GM06990 (cell line): ENCODE measurements at regions not wholly inside any gene's neighbourhood (a gene's known extent, or its start where the extent isn't known, plus 50 kb on each side); places are given as distances from the start of the nearest gene placed in this dataset.

Experiments used
- DNase-seq: peaks from one replicate; pipeline ENCODE4 v3.0.0-alpha.2; 2011; ENCODE audit not compliant: insufficient read length; ENCODE audit errors: extremely low read depth
- H3K27me3 ChIP-seq: replicated peaks from 2 replicates; pipeline ENCODE4 v1.6.0; 2011; ENCODE audit warnings: low read length; ENCODE audit not compliant: control insufficient read depth, insufficient read depth
- H3K36me3 ChIP-seq: 2 replicates; pipeline ENCODE4 v1.5.1; 2011; ENCODE audit warnings: low read length; ENCODE audit not compliant: control insufficient read depth, insufficient read depth
- H3K4me3 ChIP-seq: replicated peaks from 2 replicates; pipeline ENCODE4 v1.5.1; 2011; ENCODE audit warnings: low read depth, mild to moderate bottlenecking, control low read depth, low read length
- TF ChIP-seq, protein P1 (sequence below): IDR thresholded peaks from 2 replicates; pipeline ENCODE4 v1.5.1; 2011; ENCODE audit warnings: low read length, control low read depth, mild to moderate bottlenecking, inconsistent platforms; ENCODE audit not compliant: insufficient read depth, poor library complexity, severe bottlenecking

DNA sequence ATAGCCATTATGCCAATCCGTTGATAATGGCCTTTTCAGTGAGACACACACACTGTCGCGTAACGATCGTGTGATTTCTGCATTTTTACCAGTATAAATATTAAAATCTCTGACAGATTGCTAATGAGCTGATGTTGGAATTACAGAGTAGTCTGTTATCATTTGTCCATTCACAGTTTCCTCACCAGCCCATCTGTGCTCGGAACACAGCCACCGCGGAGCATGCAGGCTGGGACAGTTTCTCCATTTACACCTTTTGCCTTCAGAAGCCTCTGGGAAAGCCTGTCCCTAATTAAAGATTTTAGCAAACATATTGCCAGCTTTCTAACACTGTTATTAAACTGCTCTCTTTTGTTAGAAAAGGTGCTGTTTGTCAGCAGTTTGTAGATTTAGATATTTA lies 82.2 kb upstream of the BARHL2 start:
- Histone ChIP-seq H3K36me3 (no peaks in the 10 kb centered on the region), H3K27me3 (no peaks in the 10 kb centered on the region; the same call in none of the 2 replicates), H3K4me3 (no peak overlapping the region)
- no peak for DNase-seq
- TF ChIP-seq, protein P1, sequence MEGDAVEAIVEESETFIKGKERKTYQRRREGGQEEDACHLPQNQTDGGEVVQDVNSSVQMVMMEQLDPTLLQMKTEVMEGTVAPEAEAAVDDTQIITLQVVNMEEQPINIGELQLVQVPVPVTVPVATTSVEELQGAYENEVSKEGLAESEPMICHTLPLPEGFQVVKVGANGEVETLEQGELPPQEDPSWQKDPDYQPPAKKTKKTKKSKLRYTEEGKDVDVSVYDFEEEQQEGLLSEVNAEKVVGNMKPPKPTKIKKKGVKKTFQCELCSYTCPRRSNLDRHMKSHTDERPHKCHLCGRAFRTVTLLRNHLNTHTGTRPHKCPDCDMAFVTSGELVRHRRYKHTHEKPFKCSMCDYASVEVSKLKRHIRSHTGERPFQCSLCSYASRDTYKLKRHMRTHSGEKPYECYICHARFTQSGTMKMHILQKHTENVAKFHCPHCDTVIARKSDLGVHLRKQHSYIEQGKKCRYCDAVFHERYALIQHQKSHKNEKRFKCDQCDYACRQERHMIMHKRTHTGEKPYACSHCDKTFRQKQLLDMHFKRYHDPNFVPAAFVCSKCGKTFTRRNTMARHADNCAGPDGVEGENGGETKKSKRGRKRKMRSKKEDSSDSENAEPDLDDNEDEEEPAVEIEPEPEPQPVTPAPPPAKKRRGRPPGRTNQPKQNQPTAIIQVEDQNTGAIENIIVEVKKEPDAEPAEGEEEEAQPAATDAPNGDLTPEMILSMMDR, result no peak

DNA sequence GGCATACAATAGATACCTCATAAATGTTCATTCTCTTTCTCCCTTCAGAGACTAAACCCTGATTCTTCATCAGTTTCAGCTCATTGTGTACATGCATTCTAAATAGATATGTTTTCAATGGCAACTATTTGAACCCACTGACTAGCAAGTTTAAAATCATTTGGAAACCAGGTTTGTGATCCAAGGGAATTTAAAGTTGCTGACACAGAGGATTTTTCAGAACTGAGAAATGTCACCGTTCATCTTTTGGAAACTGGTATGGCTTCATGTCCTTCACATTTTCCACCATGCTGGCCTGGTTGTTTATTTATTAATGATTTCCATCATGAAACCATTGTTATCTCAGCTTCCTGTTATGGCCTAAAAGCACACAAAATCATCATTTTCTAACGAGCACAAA lies 81.8 kb upstream of the BARHL2 start:
- no peak for DNase-seq
- TF ChIP-seq, protein P1, result no peak
- Histone ChIP-seq H3K27me3 (no peaks in the 10 kb centered on the region; the same call in none of the 2 replicates), H3K4me3 (no peak overlapping the region), H3K36me3 (no peaks in the 10 kb centered on the region)

DNA sequence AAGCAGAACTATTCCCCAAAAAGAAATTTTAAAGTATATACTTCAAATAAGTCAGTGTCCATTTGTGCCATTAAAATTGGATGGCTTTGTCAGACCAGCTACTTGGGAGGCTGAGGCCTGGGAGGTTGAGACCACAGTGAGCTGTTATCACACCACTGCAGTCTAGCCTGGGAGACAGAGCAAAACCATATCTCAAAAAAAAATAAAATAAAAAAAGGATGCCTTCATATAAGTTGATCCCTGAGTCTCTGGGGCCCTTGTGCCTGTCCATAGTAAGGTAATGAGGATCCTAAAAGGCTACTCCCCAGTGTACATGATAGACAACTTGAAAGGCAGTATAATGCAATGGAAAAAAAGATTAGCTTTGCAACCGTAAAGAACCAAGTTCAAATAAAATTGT lies 81.2 kb upstream of the BARHL2 start:
- H3K36me3 ChIP-seq, result no peaks in the 10 kb centered on the region
- no peak overlapping the region for H3K4me3 ChIP-seq
- no peaks in the 10 kb centered on the region; the same call in none of the 2 replicates for H3K27me3 ChIP-seq
- TF ChIP-seq, protein P1, result no peak
- no peak for DNase-seq

DNA sequence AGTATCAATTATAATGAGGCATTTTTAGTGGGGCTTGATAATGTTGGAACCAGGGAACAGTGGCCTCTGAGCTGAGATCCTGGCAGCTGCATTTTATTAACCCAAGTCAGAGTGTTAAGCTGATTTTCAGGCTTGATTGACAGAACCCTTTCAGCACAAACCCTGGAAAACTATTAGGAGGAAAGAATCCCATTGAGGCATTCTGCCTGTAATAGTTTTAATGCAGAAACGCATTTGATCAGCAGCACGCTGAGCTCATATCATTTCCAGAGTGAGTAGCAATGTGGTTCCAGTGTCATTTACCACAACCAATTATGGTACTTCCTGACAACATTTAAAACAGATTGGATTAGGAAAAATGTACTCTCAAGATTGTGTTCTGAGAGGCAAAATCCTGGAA lies 78.3 kb upstream of the BARHL2 start:
- TF ChIP-seq, protein P1, result no peak
- Histone ChIP-seq H3K4me3 (no peak overlapping the region), H3K27me3 (no peaks in the 10 kb centered on the region; the same call in none of the 2 replicates), H3K36me3 (no peaks in the 10 kb centered on the region)
- DNase-seq, result no peak

DNA sequence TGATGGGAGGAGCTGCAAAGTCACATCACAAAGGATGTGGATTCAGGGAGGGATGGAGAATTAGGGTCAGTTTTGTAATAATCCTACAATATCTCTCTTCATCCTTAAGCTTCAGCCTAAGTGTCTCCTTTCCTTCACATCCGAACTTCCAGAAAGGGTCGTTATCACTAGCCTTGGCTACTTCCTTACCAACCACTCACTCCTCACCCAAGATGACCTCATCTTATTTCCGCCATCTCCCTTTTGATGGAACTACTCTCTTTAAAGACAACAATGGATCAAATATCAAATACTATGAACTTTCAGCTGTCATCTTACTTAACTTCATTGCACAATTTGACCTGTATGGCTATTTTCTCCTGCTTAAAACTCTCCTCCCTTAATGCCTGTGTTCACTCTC lies 69.6 kb upstream of the BARHL2 start:
- H3K27me3 ChIP-seq, result no peaks in the 10 kb centered on the region; the same call in 1 of the 2 replicates
- no peaks in the 10 kb centered on the region for H3K36me3 ChIP-seq
- TF ChIP-seq, protein P1, result no peak
- no peak overlapping the region for H3K4me3 ChIP-seq
- DNase-seq, result no peak
